ENCODE measurements at regions not wholly inside any gene's neighbourhood (a gene's known extent, or its start where the extent isn't known, plus 50 kb on each side); places are given as distances from the start of the nearest gene placed in this dataset.

DNA sequence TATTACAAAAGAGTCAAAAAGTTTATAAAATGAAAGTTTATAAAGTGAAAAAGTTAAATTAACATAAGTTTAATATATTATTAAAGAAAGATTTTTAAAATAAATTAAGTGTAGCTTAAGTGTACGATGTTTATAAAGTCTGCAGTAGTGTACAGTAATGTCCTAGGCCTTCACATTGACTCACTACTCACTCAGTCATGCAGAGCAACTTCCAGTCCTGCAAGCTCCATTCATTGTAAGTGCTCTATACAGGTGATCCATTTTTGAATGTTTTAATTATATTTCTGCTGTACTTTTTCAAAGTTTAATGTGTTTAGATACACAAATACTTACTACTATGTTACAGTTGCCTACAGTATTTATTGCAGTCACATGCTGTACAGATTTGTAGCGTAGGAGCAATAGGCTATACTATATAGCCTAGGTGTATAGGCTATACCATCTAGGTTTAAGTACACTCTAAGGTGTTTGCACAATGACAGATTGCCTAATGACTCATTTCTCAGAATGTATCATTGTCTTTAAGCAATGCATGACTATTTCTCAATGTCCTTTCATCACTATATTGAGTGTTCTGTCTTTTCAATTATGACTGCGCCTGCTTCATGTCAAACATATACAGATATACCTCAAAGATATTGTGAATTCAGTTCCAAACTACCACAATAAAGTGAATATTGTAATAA lies 1110.3 kb upstream of the MAP3K7 start:
- TF ChIP-seq POLR2AphosphoS5 (IDR thresholded peaks at IDR 0.05; ENCODE audit: low read depth, low read length) (no peak), TAF1 (IDR thresholded peaks at IDR 0.05; ENCODE audit: borderline replicate concordance, low read depth, low read length) (no peak)
